ENCODE measurements at regions not wholly inside any gene's neighbourhood (a gene's known extent, or its start where the extent isn't known, plus 50 kb on each side); places are given as distances from the start of the nearest gene placed in this dataset.

DNA sequence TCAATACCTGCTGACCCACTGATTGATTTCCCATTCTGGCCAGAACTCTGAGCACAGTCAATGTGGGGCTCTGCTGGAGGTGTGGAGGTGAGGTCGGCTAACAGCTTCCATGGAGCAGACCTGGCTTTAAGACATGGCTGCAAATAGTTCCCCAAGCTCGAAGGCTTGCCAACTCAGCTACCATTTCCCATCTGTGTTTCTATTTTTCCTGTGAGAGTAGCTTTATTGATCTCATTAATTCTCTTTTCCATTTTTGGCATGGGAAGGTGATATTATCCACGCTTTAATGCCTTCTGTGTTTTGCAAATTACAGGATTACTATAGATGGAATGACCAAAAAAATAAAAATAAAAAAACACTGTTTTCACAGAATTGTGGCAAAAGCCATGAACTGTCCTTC lies 151.6 kb upstream of the XYLT1 start:
- TF ChIP-seq, protein P1, sequence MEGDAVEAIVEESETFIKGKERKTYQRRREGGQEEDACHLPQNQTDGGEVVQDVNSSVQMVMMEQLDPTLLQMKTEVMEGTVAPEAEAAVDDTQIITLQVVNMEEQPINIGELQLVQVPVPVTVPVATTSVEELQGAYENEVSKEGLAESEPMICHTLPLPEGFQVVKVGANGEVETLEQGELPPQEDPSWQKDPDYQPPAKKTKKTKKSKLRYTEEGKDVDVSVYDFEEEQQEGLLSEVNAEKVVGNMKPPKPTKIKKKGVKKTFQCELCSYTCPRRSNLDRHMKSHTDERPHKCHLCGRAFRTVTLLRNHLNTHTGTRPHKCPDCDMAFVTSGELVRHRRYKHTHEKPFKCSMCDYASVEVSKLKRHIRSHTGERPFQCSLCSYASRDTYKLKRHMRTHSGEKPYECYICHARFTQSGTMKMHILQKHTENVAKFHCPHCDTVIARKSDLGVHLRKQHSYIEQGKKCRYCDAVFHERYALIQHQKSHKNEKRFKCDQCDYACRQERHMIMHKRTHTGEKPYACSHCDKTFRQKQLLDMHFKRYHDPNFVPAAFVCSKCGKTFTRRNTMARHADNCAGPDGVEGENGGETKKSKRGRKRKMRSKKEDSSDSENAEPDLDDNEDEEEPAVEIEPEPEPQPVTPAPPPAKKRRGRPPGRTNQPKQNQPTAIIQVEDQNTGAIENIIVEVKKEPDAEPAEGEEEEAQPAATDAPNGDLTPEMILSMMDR (IDR thresholded peaks at IDR 0.05): no peak
- TF ChIP-seq POLR2AphosphoS5 (IDR thresholded peaks at IDR 0.05) (no peak), POLR2A (IDR thresholded peaks at IDR 0.05) (no peak)

Measured in breast epithelium (tissue), 3 donors.